ENCODE measurements at regions not wholly inside any gene's neighbourhood (a gene's known extent, or its start where the extent isn't known, plus 50 kb on each side); places are given as distances from the start of the nearest gene placed in this dataset.

GRCh38 chr10:59090817-59091622 is 85.4 kb upstream of the PHYHIPL start:
- no peak for DNase-seq

- no peak for DNase-seq
Observed at GRCh38 chr10:59093461-59093860, 83.0 kb upstream of the PHYHIPL start.

- no peak for DNase-seq
Observed at GRCh38 chr10:59096631-59097030, 79.8 kb upstream of the PHYHIPL start.

GRCh38 chr10:59098387-59098786 is 78.1 kb upstream of the PHYHIPL start:
- DNase-seq: no peak

GRCh38 chr10:59098831-59099452 is 77.5 kb upstream of the PHYHIPL start:
- no peak for DNase-seq

GRCh38 chr10:59099481-59099880 is 77.0 kb upstream of the PHYHIPL start:
- no peak for DNase-seq

- DNase-seq: no peak
Observed at GRCh38 chr10:59102394-59102793, 74.0 kb upstream of the PHYHIPL start.

- no peak for DNase-seq
Observed at GRCh38 chr10:59104186-59104585, 72.3 kb upstream of the PHYHIPL start.

- no peak for DNase-seq
Observed at GRCh38 chr10:59106441-59106840, 70.0 kb upstream of the PHYHIPL start.

- no peak for DNase-seq
Observed at GRCh38 chr10:59107147-59107546, 69.3 kb upstream of the PHYHIPL start.

GRCh38 chr10:59108296-59108870 is 68.1 kb upstream of the PHYHIPL start:
- no peak for DNase-seq

- no peak for DNase-seq
Observed at GRCh38 chr10:59108886-59109288, 67.6 kb upstream of the PHYHIPL start.

- no peak for DNase-seq
Observed at GRCh38 chr10:59109826-59110225, 66.6 kb upstream of the PHYHIPL start.

- no peak for DNase-seq
Observed at GRCh38 chr10:59124187-59124586, 52.3 kb upstream of the PHYHIPL start.

GRCh38 chr10:59125666-59126065 is 50.8 kb upstream of the PHYHIPL start:
- DNase-seq: no peak

GRCh38 chr10:59126261-59126660 is 50.2 kb upstream of the PHYHIPL start:
- no peak for DNase-seq
